Body of pancreas (tissue), 4 donors: ENCODE measurements at regions not wholly inside any gene's neighbourhood (a gene's known extent, or its start where the extent isn't known, plus 50 kb on each side); places are given as distances from the start of the nearest gene placed in this dataset.

ENCODE experiments used
- POLR2A ChIP-seq, 3 donors: fragments of 450-650 bp; IDR thresholded peaks; one replicate each; pipeline ENCODE4 v1.6.1; 2016; ENCODE audit warnings: antibody characterized with exemption in 3 of 3, mild to moderate bottlenecking in 2 of 3
- TF ChIP-seq, protein P1 (sequence below), 7 experiments: fragments of 450-650 bp in 4 of 7; fragments of 200-600 bp in 3 of 7; sonication (generic) in 3 of 7; IDR thresholded peaks; one replicate each; pipeline ENCODE4 v1.5.1; 2016 to 2019; ENCODE audit warnings: antibody characterized with exemption in 7 of 7

DNA sequence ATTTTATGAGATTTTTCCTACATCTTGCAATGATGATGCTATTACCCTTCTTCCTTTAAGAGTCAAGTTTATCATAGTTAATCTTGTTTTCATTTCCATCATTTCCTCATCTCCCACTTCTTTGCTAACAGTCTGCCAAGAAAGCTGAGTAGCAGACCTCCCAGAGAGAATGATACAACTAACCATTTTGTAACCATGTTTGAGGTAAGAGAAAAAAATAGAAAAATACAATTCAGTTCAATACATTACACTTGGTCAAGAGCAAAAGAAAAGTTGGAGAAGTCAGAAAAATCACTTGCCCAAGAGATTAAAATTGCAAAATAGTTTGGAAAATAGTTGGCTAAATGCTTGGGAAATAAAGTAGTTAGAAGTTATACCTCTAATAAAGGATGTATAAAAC is 154.4 kb downstream of the ABCA8 start:
- TF ChIP-seq POLR2A (IDR thresholded peaks at IDR 0.05): no peak
- TF ChIP-seq, protein P1, sequence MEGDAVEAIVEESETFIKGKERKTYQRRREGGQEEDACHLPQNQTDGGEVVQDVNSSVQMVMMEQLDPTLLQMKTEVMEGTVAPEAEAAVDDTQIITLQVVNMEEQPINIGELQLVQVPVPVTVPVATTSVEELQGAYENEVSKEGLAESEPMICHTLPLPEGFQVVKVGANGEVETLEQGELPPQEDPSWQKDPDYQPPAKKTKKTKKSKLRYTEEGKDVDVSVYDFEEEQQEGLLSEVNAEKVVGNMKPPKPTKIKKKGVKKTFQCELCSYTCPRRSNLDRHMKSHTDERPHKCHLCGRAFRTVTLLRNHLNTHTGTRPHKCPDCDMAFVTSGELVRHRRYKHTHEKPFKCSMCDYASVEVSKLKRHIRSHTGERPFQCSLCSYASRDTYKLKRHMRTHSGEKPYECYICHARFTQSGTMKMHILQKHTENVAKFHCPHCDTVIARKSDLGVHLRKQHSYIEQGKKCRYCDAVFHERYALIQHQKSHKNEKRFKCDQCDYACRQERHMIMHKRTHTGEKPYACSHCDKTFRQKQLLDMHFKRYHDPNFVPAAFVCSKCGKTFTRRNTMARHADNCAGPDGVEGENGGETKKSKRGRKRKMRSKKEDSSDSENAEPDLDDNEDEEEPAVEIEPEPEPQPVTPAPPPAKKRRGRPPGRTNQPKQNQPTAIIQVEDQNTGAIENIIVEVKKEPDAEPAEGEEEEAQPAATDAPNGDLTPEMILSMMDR (IDR thresholded peaks at IDR 0.05): no peak
